ENCODE measurements at regions not wholly inside any gene's neighbourhood (a gene's known extent, or its start where the extent isn't known, plus 50 kb on each side); places are given as distances from the start of the nearest gene placed in this dataset.

DNA sequence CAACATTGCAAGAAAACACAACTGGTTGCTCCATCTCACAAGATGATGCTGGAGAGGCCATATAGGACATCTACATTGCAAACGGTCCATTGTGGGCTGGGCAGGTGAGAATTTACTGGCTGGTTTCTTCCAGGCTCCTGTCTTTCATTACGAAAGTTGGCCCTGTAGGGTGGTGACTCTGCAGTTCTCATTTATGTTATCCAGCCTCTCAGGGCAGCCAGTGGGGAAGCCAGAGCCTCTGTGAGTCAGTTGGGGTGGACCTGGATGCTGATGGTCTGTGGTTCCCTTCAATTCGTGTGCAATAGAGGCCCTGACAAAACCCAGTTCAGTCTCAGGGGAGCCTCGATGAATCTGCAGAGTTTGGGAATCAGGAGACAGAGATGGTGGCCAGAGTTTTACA is 341.0 kb upstream of the CCL2 start:
- TF ChIP-seq ZNF713 (CRISPR knock-in tag; IDR thresholded peaks at IDR 0.05): no peak
- no peak for TF ChIP-seq KMT2A (CRISPR knock-in tag; IDR thresholded peaks at IDR 0.05)
- TF ChIP-seq, protein P1, sequence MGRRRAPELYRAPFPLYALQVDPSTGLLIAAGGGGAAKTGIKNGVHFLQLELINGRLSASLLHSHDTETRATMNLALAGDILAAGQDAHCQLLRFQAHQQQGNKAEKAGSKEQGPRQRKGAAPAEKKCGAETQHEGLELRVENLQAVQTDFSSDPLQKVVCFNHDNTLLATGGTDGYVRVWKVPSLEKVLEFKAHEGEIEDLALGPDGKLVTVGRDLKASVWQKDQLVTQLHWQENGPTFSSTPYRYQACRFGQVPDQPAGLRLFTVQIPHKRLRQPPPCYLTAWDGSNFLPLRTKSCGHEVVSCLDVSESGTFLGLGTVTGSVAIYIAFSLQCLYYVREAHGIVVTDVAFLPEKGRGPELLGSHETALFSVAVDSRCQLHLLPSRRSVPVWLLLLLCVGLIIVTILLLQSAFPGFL (CRISPR knock-in tag; IDR thresholded peaks at IDR 0.05): no peak
- TF ChIP-seq, protein P2, sequence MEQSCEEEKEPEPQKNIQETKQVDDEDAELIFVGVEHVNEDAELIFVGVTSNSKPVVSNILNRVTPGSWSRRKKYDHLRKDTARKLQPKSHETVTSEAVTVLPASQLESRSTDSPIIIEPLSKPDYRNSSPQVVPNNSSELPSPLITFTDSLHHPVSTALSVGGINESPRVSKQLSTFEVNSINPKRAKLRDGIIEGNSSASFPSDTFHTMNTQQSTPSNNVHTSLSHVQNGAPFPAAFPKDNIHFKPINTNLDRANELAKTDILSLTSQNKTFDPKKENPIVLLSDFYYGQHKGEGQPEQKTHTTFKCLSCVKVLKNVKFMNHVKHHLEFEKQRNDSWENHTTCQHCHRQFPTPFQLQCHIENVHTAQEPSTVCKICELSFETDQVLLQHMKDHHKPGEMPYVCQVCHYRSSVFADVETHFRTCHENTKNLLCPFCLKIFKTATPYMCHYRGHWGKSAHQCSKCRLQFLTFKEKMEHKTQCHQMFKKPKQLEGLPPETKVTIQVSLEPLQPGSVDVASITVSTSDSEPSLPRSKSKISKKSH (CRISPR knock-in tag; IDR thresholded peaks at IDR 0.05; ENCODE audit: borderline replicate concordance): no peak
- TF ChIP-seq, protein P3, sequence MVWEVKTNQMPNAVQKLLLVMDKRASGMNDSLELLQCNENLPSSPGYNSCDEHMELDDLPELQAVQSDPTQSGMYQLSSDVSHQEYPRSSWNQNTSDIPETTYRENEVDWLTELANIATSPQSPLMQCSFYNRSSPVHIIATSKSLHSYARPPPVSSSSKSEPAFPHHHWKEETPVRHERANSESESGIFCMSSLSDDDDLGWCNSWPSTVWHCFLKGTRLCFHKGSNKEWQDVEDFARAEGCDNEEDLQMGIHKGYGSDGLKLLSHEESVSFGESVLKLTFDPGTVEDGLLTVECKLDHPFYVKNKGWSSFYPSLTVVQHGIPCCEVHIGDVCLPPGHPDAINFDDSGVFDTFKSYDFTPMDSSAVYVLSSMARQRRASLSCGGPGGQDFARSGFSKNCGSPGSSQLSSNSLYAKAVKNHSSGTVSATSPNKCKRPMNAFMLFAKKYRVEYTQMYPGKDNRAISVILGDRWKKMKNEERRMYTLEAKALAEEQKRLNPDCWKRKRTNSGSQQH (CRISPR knock-in tag; IDR thresholded peaks at IDR 0.05; ENCODE audit: low read depth): no peak
- TF ChIP-seq, protein P4, sequence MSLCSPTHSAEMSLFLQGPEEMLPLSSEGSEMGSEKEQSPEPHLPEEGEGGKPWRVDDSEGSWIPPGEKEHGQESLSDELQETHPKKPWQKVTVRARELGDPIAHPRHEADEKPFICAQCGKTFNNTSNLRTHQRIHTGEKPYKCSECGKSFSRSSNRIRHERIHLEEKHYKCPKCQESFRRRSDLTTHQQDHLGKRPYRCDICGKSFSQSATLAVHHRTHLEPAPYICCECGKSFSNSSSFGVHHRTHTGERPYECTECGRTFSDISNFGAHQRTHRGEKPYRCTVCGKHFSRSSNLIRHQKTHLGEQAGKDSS (CRISPR knock-in tag; IDR thresholded peaks at IDR 0.05; ENCODE audit: borderline replicate concordance, low read depth): no peak
- TF ChIP-seq GABPB1 (CRISPR knock-in tag; IDR thresholded peaks at IDR 0.05): no peak
- TF ChIP-seq, protein P5, sequence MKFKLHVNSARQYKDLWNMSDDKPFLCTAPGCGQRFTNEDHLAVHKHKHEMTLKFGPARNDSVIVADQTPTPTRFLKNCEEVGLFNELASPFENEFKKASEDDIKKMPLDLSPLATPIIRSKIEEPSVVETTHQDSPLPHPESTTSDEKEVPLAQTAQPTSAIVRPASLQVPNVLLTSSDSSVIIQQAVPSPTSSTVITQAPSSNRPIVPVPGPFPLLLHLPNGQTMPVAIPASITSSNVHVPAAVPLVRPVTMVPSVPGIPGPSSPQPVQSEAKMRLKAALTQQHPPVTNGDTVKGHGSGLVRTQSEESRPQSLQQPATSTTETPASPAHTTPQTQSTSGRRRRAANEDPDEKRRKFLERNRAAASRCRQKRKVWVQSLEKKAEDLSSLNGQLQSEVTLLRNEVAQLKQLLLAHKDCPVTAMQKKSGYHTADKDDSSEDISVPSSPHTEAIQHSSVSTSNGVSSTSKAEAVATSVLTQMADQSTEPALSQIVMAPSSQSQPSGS (CRISPR knock-in tag; IDR thresholded peaks at IDR 0.05): no peak
- TF ChIP-seq, protein P6, sequence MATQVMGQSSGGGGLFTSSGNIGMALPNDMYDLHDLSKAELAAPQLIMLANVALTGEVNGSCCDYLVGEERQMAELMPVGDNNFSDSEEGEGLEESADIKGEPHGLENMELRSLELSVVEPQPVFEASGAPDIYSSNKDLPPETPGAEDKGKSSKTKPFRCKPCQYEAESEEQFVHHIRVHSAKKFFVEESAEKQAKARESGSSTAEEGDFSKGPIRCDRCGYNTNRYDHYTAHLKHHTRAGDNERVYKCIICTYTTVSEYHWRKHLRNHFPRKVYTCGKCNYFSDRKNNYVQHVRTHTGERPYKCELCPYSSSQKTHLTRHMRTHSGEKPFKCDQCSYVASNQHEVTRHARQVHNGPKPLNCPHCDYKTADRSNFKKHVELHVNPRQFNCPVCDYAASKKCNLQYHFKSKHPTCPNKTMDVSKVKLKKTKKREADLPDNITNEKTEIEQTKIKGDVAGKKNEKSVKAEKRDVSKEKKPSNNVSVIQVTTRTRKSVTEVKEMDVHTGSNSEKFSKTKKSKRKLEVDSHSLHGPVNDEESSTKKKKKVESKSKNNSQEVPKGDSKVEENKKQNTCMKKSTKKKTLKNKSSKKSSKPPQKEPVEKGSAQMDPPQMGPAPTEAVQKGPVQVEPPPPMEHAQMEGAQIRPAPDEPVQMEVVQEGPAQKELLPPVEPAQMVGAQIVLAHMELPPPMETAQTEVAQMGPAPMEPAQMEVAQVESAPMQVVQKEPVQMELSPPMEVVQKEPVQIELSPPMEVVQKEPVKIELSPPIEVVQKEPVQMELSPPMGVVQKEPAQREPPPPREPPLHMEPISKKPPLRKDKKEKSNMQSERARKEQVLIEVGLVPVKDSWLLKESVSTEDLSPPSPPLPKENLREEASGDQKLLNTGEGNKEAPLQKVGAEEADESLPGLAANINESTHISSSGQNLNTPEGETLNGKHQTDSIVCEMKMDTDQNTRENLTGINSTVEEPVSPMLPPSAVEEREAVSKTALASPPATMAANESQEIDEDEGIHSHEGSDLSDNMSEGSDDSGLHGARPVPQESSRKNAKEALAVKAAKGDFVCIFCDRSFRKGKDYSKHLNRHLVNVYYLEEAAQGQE (IDR thresholded peaks at IDR 0.05; ENCODE audit: borderline replicate concordance in 1 of 2, low read depth in 1 of 2, low read length in 2 of 2): no peak
- TF ChIP-seq AKAP8 (CRISPR knock-in tag; IDR thresholded peaks at IDR 0.05): no peak
- no peak for TF ChIP-seq ARNTL (CRISPR knock-in tag; IDR thresholded peaks at IDR 0.05)
- no peak for TF ChIP-seq ZNF780A (CRISPR knock-in tag; IDR thresholded peaks at IDR 0.05)

Data from HepG2 (cell line).